ENCODE measurements at regions not wholly inside any gene's neighbourhood (a gene's known extent, or its start where the extent isn't known, plus 50 kb on each side); places are given as distances from the start of the nearest gene placed in this dataset.
"Not testable (repeated sequence)": the region's sequence is repeated elsewhere in the genome, so short reads cannot be mapped to it uniquely, and the experiment has no call there.

DNA sequence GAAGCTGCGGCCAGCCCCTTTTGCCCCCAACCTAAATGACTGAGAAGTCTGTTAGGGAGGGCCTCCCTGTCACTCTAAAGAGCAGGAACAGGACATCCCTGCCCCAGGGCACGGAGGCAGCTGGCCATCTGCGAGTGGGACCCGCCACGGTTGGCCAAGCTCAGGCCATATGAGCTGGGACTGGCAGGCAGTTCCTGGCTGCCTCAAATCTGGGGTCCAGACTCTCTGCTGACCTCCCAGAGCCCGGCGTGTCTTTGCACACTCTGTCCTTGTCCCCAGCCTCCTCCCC is 143.0 kb downstream of the IGLL1 start:
- not testable (repeated sequence) for TF ChIP-seq CTCF (conservative IDR thresholded peaks at IDR 0.05; ENCODE audit: low read length); EZH2phosphoT487 (IDR thresholded peaks at IDR 0.05; ENCODE audit: borderline replicate concordance, low read depth, low read length)

Measured in OCI-LY7 (cell line).